Endothelial cell of umbilical vein (primary cell): ENCODE measurements at regions not wholly inside any gene's neighbourhood (a gene's known extent, or its start where the extent isn't known, plus 50 kb on each side); places are given as distances from the start of the nearest gene placed in this dataset.
"Not testable (repeated sequence)": the region's sequence is repeated elsewhere in the genome, so short reads cannot be mapped to it uniquely, and the experiment has no call there.

Source experiments
- BruUV-seq: library from RNA; stranded (reverse); fragments of 400-500 nt; replicated peaks from 2 replicates; lab custom pipeline; 2021; lab: Mats Ljungman, UMichigan
- CTCF ChIA-PET: fragments of 300-600, 350-600 bp; sonication (Branson Sonifier 250); formaldehyde crosslinking; loops from one replicate; lab custom pipeline; 2021; ENCODE audit warnings: antibody characterized with exemption, inconsistent platforms; lab: Charles Lee
- POLR2A ChIA-PET: fragments of 300-600, 350-600 bp; sonication (Branson Sonifier 250); formaldehyde crosslinking; loops from one replicate; lab custom pipeline; 2021; ENCODE audit warnings: antibody characterized with exemption, inconsistent platforms; lab: Charles Lee
- DNase-seq: peaks from one replicate; pipeline ENCODE4 v3.0.0-alpha.2; 2011; ENCODE audit warnings: low read depth, low spot score
- FAIRE-seq: peaks from 2 replicates; lab custom pipeline; 2011; peaks lifted over from hg19 to GRCh38; lab: Jason Lieb, UNC
- H2AFZ ChIP-seq: 2 replicates; pipeline ENCODE4 v1.6.0; 2012; ENCODE audit warnings: low read depth, low read length, control low read depth, inconsistent platforms
- H3K27ac ChIP-seq: 2 replicates; pipeline ENCODE4 v1.5.1; 2011; ENCODE audit warnings: low read depth, mild to moderate bottlenecking, control low read depth, low read length, moderate library complexity; ENCODE audit not compliant: insufficient read depth
- H3K27me3 ChIP-seq, 2 experiments: 2 replicates each; pipeline versions ENCODE4 v1.6.0 to v1.6.1; 2011; ENCODE audit warnings: low read length in 2 of 2, mixed read lengths in 1 of 2; ENCODE audit not compliant: control insufficient read depth in 2 of 2, insufficient read depth in 2 of 2
- H3K36me3 ChIP-seq, 2 experiments: 2 replicates in 1 of 2; 3 replicates in 1 of 2; pipeline ENCODE4 v1.5.1; 2011; ENCODE audit warnings: low read length in 2 of 2, mild to moderate bottlenecking in 1 of 2, moderate library complexity in 1 of 2; ENCODE audit not compliant: control insufficient read depth in 2 of 2, insufficient read depth in 2 of 2; ENCODE audit errors: extremely low read depth in 1 of 2
- H3K4me1 ChIP-seq: 3 replicates; pipeline ENCODE4 v1.5.1; 2011; ENCODE audit warnings: mild to moderate bottlenecking, low read length; ENCODE audit not compliant: control insufficient read depth, insufficient read depth; ENCODE audit errors: extremely low read depth
- H3K4me2 ChIP-seq: 2 replicates; pipeline ENCODE4 v1.6.1; 2011; ENCODE audit warnings: low read length, control low read depth, mixed read lengths; ENCODE audit not compliant: insufficient read depth
- H3K4me3 ChIP-seq, 3 experiments: fragments of 200-600 bp in 1 of 3; sonication (generic), shearing (Covaris generic) in 1 of 3; replicated peaks in 1 of 3; 2 replicates each; pipeline ENCODE4 v1.5.1; 2011 to 2016; ENCODE audit warnings: control low read depth in 3 of 3, low read length in 3 of 3, mild to moderate bottlenecking in 2 of 3, inconsistent platforms in 1 of 3, low read depth in 1 of 3, moderate library complexity in 1 of 3; ENCODE audit not compliant: insufficient read depth in 1 of 3
- H3K79me2 ChIP-seq: 2 replicates; pipeline ENCODE4 v1.6.0; 2012; ENCODE audit warnings: low read length, inconsistent platforms; ENCODE audit not compliant: control insufficient read depth, insufficient read depth
- H3K9ac ChIP-seq: replicated peaks from 2 replicates; pipeline ENCODE3; 2011; ENCODE audit warnings: low read length, control low read depth; ENCODE audit not compliant: insufficient read depth; ENCODE audit errors: extremely low read depth
- H3K9me1 ChIP-seq: replicated peaks from 3 replicates; pipeline ENCODE4 v1.6.0; 2011; ENCODE audit warnings: mild to moderate bottlenecking, low read length; ENCODE audit not compliant: control insufficient read depth, insufficient read depth; ENCODE audit errors: extremely low read depth
- H3K9me3 ChIP-seq: replicated peaks from 2 replicates; pipeline ENCODE4 v1.5.1; 2012; ENCODE audit warnings: low read length, inconsistent platforms; ENCODE audit not compliant: control insufficient read depth, insufficient read depth
- H4K20me1 ChIP-seq: replicated peaks from 2 replicates; pipeline ENCODE3; 2011; ENCODE audit warnings: mild to moderate bottlenecking, low read length; ENCODE audit not compliant: control insufficient read depth, insufficient read depth; ENCODE audit errors: extremely low read depth
- EZH2 ChIP-seq: IDR thresholded peaks from 2 replicates; pipeline ENCODE4 v1.6.1; 2012; ENCODE audit warnings: borderline replicate concordance, low read depth, mild to moderate bottlenecking, moderate library complexity, low read length, inconsistent platforms; ENCODE audit not compliant: severe bottlenecking
- FOS ChIP-seq: IDR thresholded peaks from 2 replicates; pipeline ENCODE4 v1.6.1; 2011; ENCODE audit warnings: mild to moderate bottlenecking, low read length, moderate library complexity, borderline replicate concordance; ENCODE audit not compliant: insufficient read depth
- GATA2 ChIP-seq: IDR thresholded peaks from 2 replicates; pipeline ENCODE4 v1.7.0; 2011; ENCODE audit warnings: low read depth, mild to moderate bottlenecking, moderate library complexity, mixed read lengths, low read length; ENCODE audit not compliant: insufficient read length, insufficient read depth
- JUN ChIP-seq: IDR thresholded peaks from 2 replicates; pipeline ENCODE4 v1.6.1; 2011; ENCODE audit warnings: borderline replicate concordance, low read depth; ENCODE audit not compliant: insufficient read length, insufficient read depth
- MYC ChIP-seq: IDR thresholded peaks from one replicate; pipeline ENCODE4 v1.6.1; 2011; ENCODE audit warnings: mild to moderate bottlenecking, low read depth, low read length
- POLR2A ChIP-seq: IDR thresholded peaks from 2 replicates; pipeline ENCODE4 v1.6.1; 2012; ENCODE audit warnings: low read depth, mild to moderate bottlenecking, control low read depth, low read length
- POLR2AphosphoS5 ChIP-seq: IDR thresholded peaks from 2 replicates; pipeline ENCODE4 v1.6.1; 2012; ENCODE audit warnings: low read depth, mild to moderate bottlenecking, control low read depth, low read length, moderate library complexity; ENCODE audit not compliant: insufficient read depth
- dilution Hi-C: fragments of 300-500 bp; cut with MboI; formaldehyde crosslinking; loops from one replicate; pipeline ENCODE4 v1.15.0; 2019; ENCODE audit warnings: low sequenced_read_pairs; ENCODE audit not compliant: extremely low pct_ligation_motif_present
- intact Hi-C: fragments of 100-400 bp; cut with micrococcal nuclease; formaldehyde crosslinking; loops from one replicate; pipeline ENCODE4 v1.10.0; 2022
- TF ChIP-seq, protein P1 (sequence below), 2 donors: IDR thresholded peaks; 1 replicate in 1 of 2; 2 replicates in 1 of 2; pipeline ENCODE4 v1.5.1; 2011; ENCODE audit warnings: low read length in 2 of 2, mild to moderate bottlenecking in 2 of 2, moderate library complexity in 2 of 2, control low read depth in 1 of 2, inconsistent platforms in 1 of 2, low read depth in 1 of 2; ENCODE audit not compliant: insufficient read depth in 1 of 2; ENCODE audit errors: extremely low read depth in 1 of 2
- TF ChIP-seq, protein P2 (sequence below): IDR thresholded peaks from 2 replicates; pipeline ENCODE4 v1.6.1; 2011; ENCODE audit not compliant: insufficient read depth, insufficient read length

DNA sequence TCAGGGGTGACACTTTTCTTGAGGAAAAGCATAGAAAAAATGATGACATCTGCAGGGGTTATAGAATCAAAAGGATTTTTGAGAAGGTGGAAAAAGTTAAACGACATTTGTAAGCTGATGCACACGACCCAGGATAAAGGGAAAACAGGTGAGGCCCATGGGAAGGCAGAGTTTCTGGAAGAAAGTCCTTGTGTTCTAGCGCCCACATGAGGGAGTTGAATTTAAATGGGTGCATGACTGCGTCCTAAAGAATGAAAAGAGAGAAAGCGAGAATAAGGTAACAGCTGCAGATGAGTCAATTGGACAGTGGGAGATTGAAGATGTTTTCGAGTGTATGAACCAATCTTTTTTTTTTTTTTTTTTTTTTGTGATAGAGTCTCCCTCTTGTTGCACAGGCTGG, 158.1 kb downstream of the GALR1 start:
- Histone ChIP-seq H3K27ac (no peak overlapping the region), H3K9me3 (peaks cover 6% of the 10 kb centered on the region), H3K27me3 (no peaks in the 10 kb centered on the region), H3K36me3 (no peaks in the 10 kb centered on the region), H4K20me1 (no peaks in the 10 kb centered on the region), H3K9ac (no peak overlapping the region), H3K9me1 (no peaks in the 10 kb centered on the region), H3K4me2 (no peak overlapping the region), H3K79me2 (no peaks in the 10 kb centered on the region), H2AFZ (no peak overlapping the region), H3K4me3 (no peak overlapping the region), H3K4me1 (no peaks in the 10 kb centered on the region)
- intact Hi-C loops = no loop called here
- ChIA-PET CTCF (no interaction called here), POLR2A (no interaction called here)
- TF ChIP-seq GATA2 (no peak), POLR2A (no peak), POLR2AphosphoS5 (no peak), FOS (no peak), EZH2 (no peak), JUN (no peak), MYC (no peak)
- TF ChIP-seq, protein P1, sequence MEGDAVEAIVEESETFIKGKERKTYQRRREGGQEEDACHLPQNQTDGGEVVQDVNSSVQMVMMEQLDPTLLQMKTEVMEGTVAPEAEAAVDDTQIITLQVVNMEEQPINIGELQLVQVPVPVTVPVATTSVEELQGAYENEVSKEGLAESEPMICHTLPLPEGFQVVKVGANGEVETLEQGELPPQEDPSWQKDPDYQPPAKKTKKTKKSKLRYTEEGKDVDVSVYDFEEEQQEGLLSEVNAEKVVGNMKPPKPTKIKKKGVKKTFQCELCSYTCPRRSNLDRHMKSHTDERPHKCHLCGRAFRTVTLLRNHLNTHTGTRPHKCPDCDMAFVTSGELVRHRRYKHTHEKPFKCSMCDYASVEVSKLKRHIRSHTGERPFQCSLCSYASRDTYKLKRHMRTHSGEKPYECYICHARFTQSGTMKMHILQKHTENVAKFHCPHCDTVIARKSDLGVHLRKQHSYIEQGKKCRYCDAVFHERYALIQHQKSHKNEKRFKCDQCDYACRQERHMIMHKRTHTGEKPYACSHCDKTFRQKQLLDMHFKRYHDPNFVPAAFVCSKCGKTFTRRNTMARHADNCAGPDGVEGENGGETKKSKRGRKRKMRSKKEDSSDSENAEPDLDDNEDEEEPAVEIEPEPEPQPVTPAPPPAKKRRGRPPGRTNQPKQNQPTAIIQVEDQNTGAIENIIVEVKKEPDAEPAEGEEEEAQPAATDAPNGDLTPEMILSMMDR (IDR thresholded peaks at IDR 0.05; ENCODE audit: extremely low read depth in 1 of 2, insufficient read depth in 1 of 2, low read depth in 1 of 2, low read length in 2 of 2) = no peak
- TF ChIP-seq, protein P2, sequence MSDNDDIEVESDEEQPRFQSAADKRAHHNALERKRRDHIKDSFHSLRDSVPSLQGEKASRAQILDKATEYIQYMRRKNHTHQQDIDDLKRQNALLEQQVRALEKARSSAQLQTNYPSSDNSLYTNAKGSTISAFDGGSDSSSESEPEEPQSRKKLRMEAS = no peak
- dilution Hi-C loops = no loop called here
- FAIRE-seq (no peak), DNase-seq (no peak)
- BruUV-seq = no TSS peak

DNA sequence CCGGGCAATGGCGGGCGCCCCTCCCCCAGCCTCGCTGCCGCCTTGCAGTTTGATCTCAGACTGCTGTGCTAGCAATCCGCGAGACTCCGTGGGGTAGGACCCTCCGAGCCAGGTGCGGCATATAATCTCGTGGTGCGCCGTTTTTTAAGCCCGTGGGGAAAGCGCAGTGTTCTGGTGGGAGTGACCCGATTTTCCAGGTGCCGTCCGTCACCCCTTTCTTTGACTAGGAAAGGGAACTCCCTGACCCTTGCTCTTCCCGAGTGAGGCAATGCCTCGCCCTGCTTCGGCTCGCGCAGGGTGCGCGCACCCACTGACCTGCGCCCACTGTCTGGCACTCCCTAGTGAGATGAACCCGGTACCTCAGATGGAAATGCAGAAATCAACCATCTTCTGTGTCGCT, 171.9 kb downstream of the GALR1 start:
- CTCF ChIA-PET, FAIRE-seq, dilution Hi-C loops: not testable (repeated sequence)

More for the DNA sequence above, 171.9 kb downstream of the GALR1 start:
- H3K27me3 ChIP-seq, BruUV-seq, POLR2A ChIA-PET, intact Hi-C loops, H2AFZ ChIP-seq, H3K79me2 ChIP-seq, H3K9me1 ChIP-seq, H3K4me2 ChIP-seq, H3K27ac ChIP-seq, H4K20me1 ChIP-seq, H3K9ac ChIP-seq, H3K9me3 ChIP-seq, H3K4me1 ChIP-seq, H3K4me3 ChIP-seq, H3K36me3 ChIP-seq, DNase-seq: not testable (repeated sequence)
